ENCODE measurements at regions not wholly inside any gene's neighbourhood (a gene's known extent, or its start where the extent isn't known, plus 50 kb on each side); places are given as distances from the start of the nearest gene placed in this dataset.

GRCh38 chr2:193556766-193557470 is 1362.2 kb upstream of the TMEFF2 start:
- no peak for DNase-seq (ENCODE audit: low read depth, low spot score)
- Histone ChIP-seq H3K4me1 (ENCODE audit: control insufficient read depth, extremely low read depth, insufficient read depth, low read length) (no peaks in the 10 kb centered on the region), H2AFZ (ENCODE audit: low read depth, low read length) (no peak overlapping the region), H3K4me2 (ENCODE audit: insufficient read depth, low read length) (no peak overlapping the region), H3K27me3 (ENCODE audit: control insufficient read depth in 2 of 2, insufficient read depth in 2 of 2, low read length in 2 of 2) (no peaks in the 10 kb centered on the region), H3K36me3 (ENCODE audit: control insufficient read depth in 2 of 2, extremely low read depth in 1 of 2, insufficient read depth in 2 of 2, low read length in 2 of 2) (no peaks in the 10 kb centered on the region), H3K9ac (replicated peaks; ENCODE audit: extremely low read depth, insufficient read depth, low read length) (no peak overlapping the region), H3K27ac (ENCODE audit: insufficient read depth, low read depth, low read length) (no peak overlapping the region), H3K4me3 (replicated peaks in 1 of 3; ENCODE audit: insufficient read depth in 1 of 3, low read depth in 1 of 3, low read length in 3 of 3) (no peak overlapping the region), H4K20me1 (replicated peaks; ENCODE audit: control insufficient read depth, extremely low read depth, insufficient read depth, low read length) (no peaks in the 10 kb centered on the region), H3K9me1 (replicated peaks; ENCODE audit: control insufficient read depth, extremely low read depth, insufficient read depth, low read length) (no peaks in the 10 kb centered on the region), H3K79me2 (ENCODE audit: control insufficient read depth, insufficient read depth, low read length) (no peaks in the 10 kb centered on the region), H3K9me3 (replicated peaks; ENCODE audit: control insufficient read depth, insufficient read depth, low read length) (no peaks in the 10 kb centered on the region)
- TF ChIP-seq POLR2AphosphoS5 (IDR thresholded peaks at IDR 0.05; ENCODE audit: insufficient read depth, low read depth, low read length) (no peak), EZH2 (IDR thresholded peaks at IDR 0.05; ENCODE audit: borderline replicate concordance, low read depth, low read length, severe bottlenecking) (no peak), MYC (IDR thresholded peaks at IDR 0.05; ENCODE audit: low read depth, low read length) (no peak), JUN (IDR thresholded peaks at IDR 0.05; ENCODE audit: borderline replicate concordance, insufficient read depth, insufficient read length, low read depth) (no peak), FOS (IDR thresholded peaks at IDR 0.05; ENCODE audit: borderline replicate concordance, insufficient read depth, low read length) (no peak), CTCF (IDR thresholded peaks at IDR 0.05; ENCODE audit: extremely low read depth in 1 of 2, insufficient read depth in 1 of 2, low read depth in 1 of 2, low read length in 2 of 2) (no peak), GATA2 (IDR thresholded peaks at IDR 0.05; ENCODE audit: insufficient read depth, insufficient read length, low read depth, low read length) (no peak), MAX (IDR thresholded peaks at IDR 0.05; ENCODE audit: insufficient read depth, insufficient read length) (no peak), POLR2A (IDR thresholded peaks at IDR 0.05; ENCODE audit: low read depth, low read length) (no peak)
- CTCF ChIA-PET, result no interaction called here
- intact Hi-C loops (cut with micrococcal nuclease) (no loop called here), dilution Hi-C loops (cut with MboI; ENCODE audit: extremely low pct_ligation_motif_present, low sequenced_read_pairs) (no loop called here)
- BruUV-seq (replicated peaks), result no TSS peak
- no peak for FAIRE-seq
- POLR2A ChIA-PET, result no interaction called here

All from endothelial cell of umbilical vein (primary cell).